HUES48 (cell line): ENCODE measurements at regions not wholly inside any gene's neighbourhood (a gene's known extent, or its start where the extent isn't known, plus 50 kb on each side); places are given as distances from the start of the nearest gene placed in this dataset.

ENCODE experiments used
- H3K27ac ChIP-seq: one replicate; pipeline ENCODE4 v1.7.0; 2013; ENCODE audit warnings: low read depth, low read length, inconsistent platforms
- H3K27me3 ChIP-seq: 2 replicates; pipeline ENCODE4 v1.6.1; 2013; ENCODE audit warnings: mild to moderate bottlenecking, low read length; ENCODE audit not compliant: control insufficient read depth, insufficient read depth
- H3K36me3 ChIP-seq: 2 replicates; pipeline ENCODE4 v1.6.1; 2013; ENCODE audit warnings: low read length; ENCODE audit not compliant: control insufficient read depth, insufficient read depth
- H3K4me1 ChIP-seq: 2 replicates; pipeline ENCODE4 v1.6.1; 2013; ENCODE audit warnings: mild to moderate bottlenecking, low read length; ENCODE audit not compliant: control insufficient read depth, insufficient read depth
- H3K4me3 ChIP-seq: 2 replicates; pipeline ENCODE4 v1.5.1; 2013; ENCODE audit warnings: mild to moderate bottlenecking, low read depth, low read length
- H3K9ac ChIP-seq: 2 replicates; pipeline ENCODE4 v1.6.1; 2013; ENCODE audit warnings: mild to moderate bottlenecking, low read depth, low read length, moderate library complexity
- H3K9me3 ChIP-seq: 2 replicates; pipeline ENCODE4 v1.6.1; 2013; ENCODE audit warnings: low read length; ENCODE audit not compliant: control insufficient read depth, insufficient read depth

GRCh38 chr22:49590381-49590780 lies 237.3 kb downstream of the BRD1 start:
- Histone ChIP-seq H3K36me3 (no peaks in the 10 kb centered on the region), H3K9me3 (0 out of 2 replicates have a peak, but pooled peaks cover under 1% of the 10 kb centered on the region), H3K27ac (no peak overlapping the region), H3K4me3 (no peak overlapping the region), H3K27me3 (no peaks in the 10 kb centered on the region), H3K9ac (no peak overlapping the region), H3K4me1 (no peaks in the 10 kb centered on the region)

DNA sequence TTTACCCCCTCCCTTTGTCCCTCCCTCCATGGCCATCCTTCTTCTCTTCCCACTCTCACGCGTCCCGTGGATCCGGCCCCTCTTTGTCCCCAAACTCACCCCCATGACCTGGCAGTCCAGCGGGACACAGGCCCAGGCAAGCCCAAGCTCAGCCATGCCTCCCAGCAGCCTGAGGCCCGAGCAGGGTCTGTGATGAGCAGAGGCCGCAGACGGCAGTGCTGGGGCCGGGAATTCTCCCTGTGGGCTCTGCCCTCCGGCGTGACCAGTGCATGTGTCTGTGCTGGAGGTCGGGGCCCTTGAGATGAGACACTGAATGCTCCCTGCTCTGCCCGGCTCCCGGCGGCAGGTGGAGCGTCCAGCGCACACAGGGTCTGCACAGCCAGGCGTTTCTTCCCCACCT lies 237.9 kb downstream of the BRD1 start:
- H3K27ac ChIP-seq: no peak overlapping the region
- H3K27me3 ChIP-seq: no peaks in the 10 kb centered on the region
- no peak overlapping the region for H3K9ac ChIP-seq
- H3K4me1 ChIP-seq: no peaks in the 10 kb centered on the region
- no peaks in the 10 kb centered on the region for H3K9me3 ChIP-seq
- H3K4me3 ChIP-seq: no peak overlapping the region
- H3K36me3 ChIP-seq: no peaks in the 10 kb centered on the region

- no peaks in the 10 kb centered on the region for H3K4me1 ChIP-seq
- no peak overlapping the region for H3K9ac ChIP-seq
- H3K27me3 ChIP-seq: no peaks in the 10 kb centered on the region
- H3K4me3 ChIP-seq: no peak overlapping the region
- H3K36me3 ChIP-seq: no peaks in the 10 kb centered on the region
- H3K9me3 ChIP-seq: no peaks in the 10 kb centered on the region
- no peak overlapping the region for H3K27ac ChIP-seq
Measured at GRCh38 chr22:49589301-49589700, 238.4 kb downstream of the BRD1 start.

DNA sequence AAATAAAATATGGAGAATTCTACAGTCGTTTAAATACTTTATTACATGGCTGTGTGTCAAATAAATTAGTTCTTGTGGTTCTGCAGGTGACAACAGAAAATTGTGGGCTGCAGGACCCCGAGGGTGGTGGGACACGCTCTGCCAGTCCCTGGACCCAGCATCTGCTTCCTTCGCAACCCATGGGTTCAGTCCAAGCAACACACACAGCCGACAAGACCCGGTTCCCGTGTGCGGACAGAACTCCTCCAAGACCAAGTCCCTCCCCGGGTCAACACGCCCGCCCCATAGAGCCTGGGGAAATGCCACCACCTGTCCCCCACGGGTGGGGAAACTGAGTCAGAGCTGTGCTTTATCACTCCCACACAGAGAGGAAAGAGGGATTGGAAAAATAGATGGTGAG lies 238.9 kb downstream of the BRD1 start:
- Histone ChIP-seq H3K9me3 (no peaks in the 10 kb centered on the region), H3K36me3 (no peaks in the 10 kb centered on the region)

DNA sequence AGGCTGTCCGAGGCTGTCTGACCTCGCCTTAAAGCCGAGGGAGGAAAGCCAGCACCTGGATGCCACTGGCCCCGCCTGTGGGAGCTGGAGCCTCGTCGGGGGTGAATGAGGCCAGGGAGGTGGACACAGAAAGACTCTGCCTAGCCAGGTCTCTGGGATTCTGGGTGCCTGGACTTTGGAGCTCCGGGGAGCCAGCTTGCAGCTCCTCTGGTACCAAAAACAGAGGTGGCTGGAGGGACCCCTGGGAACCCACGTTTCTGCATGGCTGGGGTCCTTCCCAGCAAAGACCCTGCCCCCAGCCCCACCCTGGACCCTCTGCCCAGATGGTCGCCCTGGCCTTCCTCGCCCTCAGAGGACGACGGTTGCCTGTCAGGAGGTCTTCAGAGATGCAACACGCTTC lies 239.7 kb downstream of the BRD1 start:
- no peaks in the 10 kb centered on the region for H3K27me3 ChIP-seq
- no peaks in the 10 kb centered on the region for H3K36me3 ChIP-seq
- H3K4me1 ChIP-seq: no peaks in the 10 kb centered on the region
- H3K27ac ChIP-seq: no peak overlapping the region
- no peaks in the 10 kb centered on the region for H3K9me3 ChIP-seq
- no peak overlapping the region for H3K4me3 ChIP-seq
- H3K9ac ChIP-seq: no peak overlapping the region

More for the DNA sequence above, 238.9 kb downstream of the BRD1 start:
- H3K4me3 ChIP-seq: no peak overlapping the region
- H3K27ac ChIP-seq: no peak overlapping the region
- H3K4me1 ChIP-seq: no peaks in the 10 kb centered on the region
- H3K27me3 ChIP-seq: no peaks in the 10 kb centered on the region
- H3K9ac ChIP-seq: no peak overlapping the region

DNA sequence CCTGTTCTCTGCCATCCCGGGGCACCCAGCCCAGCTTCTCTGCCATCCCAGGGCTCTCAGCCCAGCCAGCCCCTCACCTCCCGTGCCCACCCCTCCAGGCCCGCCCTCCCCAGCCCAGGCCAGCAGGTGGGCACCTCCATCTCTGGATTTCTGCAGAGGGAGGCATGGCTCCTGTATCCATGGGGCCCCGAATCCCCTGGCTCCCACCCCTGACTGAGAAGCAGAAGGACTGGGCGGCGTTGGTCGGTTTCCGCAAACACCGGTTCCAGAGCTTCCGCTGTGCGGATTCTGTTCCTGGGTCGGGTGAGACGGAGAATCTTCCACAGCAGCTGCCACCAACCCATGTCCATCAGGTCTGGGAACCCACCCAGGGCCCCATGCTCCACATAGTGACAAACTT lies 240.3 kb downstream of the BRD1 start:
- Histone ChIP-seq H3K36me3 (no peaks in the 10 kb centered on the region), H3K4me3 (no peak overlapping the region), H3K4me1 (no peaks in the 10 kb centered on the region), H3K27me3 (no peaks in the 10 kb centered on the region), H3K27ac (no peak overlapping the region), H3K9me3 (no peaks in the 10 kb centered on the region), H3K9ac (no peak overlapping the region)

- no peaks in the 10 kb centered on the region for H3K27me3 ChIP-seq
- H3K4me1 ChIP-seq: no peaks in the 10 kb centered on the region
- no peak overlapping the region for H3K9ac ChIP-seq
- H3K9me3 ChIP-seq: no peaks in the 10 kb centered on the region
- H3K27ac ChIP-seq: no peak overlapping the region
- H3K36me3 ChIP-seq: no peaks in the 10 kb centered on the region
- no peak overlapping the region for H3K4me3 ChIP-seq
Measured at GRCh38 chr22:49586873-49587272, 240.8 kb downstream of the BRD1 start.

- H3K27me3 ChIP-seq: no peaks in the 10 kb centered on the region
- no peaks in the 10 kb centered on the region for H3K4me1 ChIP-seq
- H3K9ac ChIP-seq: no peak overlapping the region
- H3K27ac ChIP-seq: no peak overlapping the region
- no peaks in the 10 kb centered on the region for H3K9me3 ChIP-seq
- no peak overlapping the region for H3K4me3 ChIP-seq
- H3K36me3 ChIP-seq: no peaks in the 10 kb centered on the region
Measured at GRCh38 chr22:49586244-49586748, 241.4 kb downstream of the BRD1 start.

GRCh38 chr22:49585461-49586243 lies 242.0 kb downstream of the BRD1 start:
- Histone ChIP-seq H3K27me3 (no peaks in the 10 kb centered on the region), H3K9ac (no peak overlapping the region), H3K4me1 (no peaks in the 10 kb centered on the region), H3K36me3 (no peaks in the 10 kb centered on the region), H3K4me3 (no peak overlapping the region), H3K27ac (no peak overlapping the region), H3K9me3 (no peaks in the 10 kb centered on the region)

GRCh38 chr22:49583886-49584505 lies 243.7 kb downstream of the BRD1 start:
- Histone ChIP-seq H3K4me1 (no peaks in the 10 kb centered on the region), H3K9ac (no peak overlapping the region), H3K27ac (no peak overlapping the region), H3K4me3 (no peak overlapping the region), H3K36me3 (no peaks in the 10 kb centered on the region), H3K27me3 (no peaks in the 10 kb centered on the region), H3K9me3 (no peaks in the 10 kb centered on the region)

DNA sequence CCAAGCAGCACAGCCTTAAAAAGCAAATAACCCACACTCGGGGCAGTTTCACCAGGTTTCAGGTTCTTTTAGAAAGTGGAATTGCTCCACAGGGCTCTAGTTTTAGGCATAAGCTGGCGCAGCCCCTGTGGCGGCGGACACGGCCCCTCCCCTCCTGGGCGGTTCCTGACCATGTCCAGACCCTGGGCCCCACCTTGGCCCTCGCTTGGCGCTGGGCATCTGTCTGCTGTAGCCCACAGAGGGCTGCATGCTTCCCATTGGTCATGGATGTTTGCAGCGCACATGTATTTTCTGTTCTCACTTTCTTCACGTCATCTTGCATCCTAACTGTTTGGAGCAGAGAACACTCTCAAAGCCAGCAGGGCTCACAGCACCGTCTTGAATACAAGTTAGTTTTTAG lies 244.3 kb downstream of the BRD1 start:
- Histone ChIP-seq H3K36me3 (no peaks in the 10 kb centered on the region), H3K9me3 (no peaks in the 10 kb centered on the region)

More for the DNA sequence above, 244.3 kb downstream of the BRD1 start:
- Histone ChIP-seq H3K9ac (no peak overlapping the region), H3K4me1 (no peaks in the 10 kb centered on the region), H3K4me3 (no peak overlapping the region), H3K27ac (no peak overlapping the region), H3K27me3 (no peaks in the 10 kb centered on the region)
